Activated CD8-positive, alpha-beta memory T cell treated with anti-CD3 and anti-CD28 coated beads for 24 hours (primary cell): ENCODE measurements at regions not wholly inside any gene's neighbourhood (a gene's known extent, or its start where the extent isn't known, plus 50 kb on each side); places are given as distances from the start of the nearest gene placed in this dataset.

Experiments used
- DNase-seq: peaks from one replicate; pipeline ENCODE4 v3.0.0-alpha.2; 2020

DNA sequence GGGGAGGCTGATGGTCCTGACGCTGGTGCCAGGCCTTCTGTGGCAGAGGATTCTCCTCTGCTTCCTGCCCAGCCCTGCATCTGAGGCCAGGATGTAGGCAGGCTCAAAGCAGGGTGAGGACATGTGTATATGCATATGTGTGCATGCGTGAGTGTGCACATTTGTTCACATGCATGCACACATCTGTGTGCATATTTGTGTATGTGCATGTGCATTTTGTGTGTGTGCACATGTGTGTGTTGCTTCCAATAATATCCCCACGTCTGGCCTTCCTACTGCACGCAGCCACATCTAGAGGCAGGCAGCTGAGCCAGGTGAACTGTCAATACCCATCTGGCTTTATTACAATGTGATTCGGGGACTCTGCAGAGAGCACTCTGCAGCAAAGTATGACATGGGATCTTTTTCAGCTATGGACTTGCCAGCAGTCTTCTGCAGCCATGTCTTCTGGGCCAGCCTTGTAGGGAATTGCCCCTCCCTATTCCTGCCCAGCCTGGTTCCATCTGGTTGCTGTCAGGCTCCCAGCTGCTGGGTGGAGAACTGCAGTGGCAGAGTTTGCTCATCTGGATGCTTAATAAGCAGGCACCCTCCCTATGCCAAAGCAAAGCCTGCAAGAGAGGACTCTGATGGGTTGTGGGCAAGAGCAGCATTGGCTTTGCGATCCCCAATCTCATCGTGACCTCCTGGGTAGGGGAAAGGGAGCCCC is 140.7 kb downstream of the PFKFB3 start:
- no peak for DNase-seq

DNA sequence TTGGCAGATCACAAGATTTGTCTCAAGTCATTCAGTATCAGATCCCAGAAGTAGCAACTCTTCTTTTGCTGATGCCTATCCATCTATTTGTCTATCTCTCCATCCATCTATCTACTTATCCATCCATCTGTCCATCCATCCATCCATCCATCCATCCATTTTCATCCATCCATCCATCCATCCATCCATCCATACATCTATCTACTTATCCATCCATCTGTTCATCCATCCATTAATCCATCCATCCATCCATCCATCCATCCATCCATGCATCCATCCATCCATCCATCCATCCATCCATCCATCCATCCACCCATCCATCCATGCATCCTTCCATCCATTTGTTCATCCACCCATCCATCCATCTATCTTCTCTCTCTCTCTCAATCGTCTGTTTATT is 142.7 kb downstream of the PFKFB3 start:
- DNase-seq: no peak

DNA sequence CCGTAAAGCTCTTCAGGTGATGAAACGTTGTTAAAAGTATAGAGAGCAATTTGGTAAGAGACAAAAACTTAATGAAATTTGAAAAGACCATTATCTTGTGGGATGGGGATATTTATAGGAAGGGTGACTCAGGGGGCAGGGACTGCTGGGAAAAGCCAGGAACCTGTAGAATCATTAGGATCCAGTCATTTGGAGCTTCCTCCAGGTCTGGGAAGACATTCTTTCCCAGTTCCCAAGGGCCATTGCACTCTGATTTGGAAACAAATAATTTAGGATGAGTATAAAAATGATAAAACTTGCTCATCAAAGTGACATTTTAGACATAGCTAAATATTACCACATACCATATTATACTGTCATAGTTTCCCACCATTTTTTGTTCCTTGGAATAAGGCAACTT is 143.9 kb downstream of the PFKFB3 start:
- no peak for DNase-seq

DNA sequence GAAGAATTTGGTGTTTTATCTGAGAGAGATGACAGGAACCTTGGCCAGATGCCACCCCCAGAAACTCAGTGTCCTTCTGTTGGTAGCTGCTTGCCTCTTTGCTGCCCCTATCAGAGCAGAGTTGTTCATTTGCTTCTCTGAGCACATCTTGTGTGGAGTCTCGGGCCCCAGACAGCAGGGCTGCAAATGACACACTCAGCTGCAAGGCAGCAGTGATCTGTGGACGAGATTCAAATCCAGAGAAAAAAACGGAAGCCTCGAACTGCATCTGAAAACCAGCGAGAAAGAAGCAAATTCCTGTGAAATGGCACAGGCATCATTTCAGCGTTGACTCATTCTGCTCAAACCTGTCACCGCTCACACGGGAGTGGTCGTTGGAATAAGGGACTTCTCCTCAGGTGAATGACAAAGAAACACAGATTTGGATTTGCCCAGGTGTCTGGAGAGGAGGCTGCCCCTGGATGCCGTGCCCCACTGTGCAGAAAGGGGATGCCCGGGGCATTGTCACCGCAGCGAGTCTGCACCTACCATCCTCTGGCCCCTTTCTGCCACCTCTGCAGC is 144.7 kb downstream of the PFKFB3 start:
- DNase-seq: peak; percentile 82

DNA sequence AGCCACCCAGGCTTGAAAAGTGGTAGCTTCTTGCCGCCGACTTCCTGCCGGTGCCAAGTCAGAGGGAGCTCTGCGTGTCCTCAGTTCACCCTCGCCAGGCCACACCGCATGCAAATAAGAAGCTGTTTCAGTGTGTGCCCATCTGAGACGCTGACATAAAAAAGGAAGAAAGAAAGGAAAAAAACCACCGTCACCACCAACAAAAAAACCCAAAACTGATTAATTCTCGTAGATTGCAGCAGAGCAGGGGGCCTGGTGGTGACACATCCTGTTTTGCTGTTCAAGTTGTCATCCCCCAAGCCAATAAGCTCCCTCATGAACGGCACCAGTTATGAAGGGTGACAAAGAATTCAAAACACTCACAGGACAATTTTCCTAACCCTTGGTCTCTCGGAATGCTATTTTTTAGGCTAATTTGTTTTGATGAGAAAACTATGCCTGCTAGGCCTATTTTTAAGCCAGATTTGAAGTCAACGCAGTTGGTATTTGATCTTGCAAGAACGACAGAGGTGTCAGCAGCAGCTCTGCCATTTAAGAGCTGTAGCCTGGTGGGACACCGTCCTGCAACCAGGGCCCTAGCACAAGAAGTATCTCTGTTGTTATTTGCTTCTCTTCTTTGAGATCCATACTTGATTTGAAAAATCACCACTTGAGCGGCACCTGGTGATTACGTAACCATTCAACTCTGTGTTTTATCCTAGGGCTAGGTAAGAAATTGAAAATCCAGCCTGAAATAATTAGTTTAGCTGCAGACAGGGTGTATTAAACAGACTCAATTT is 145.6 kb downstream of the PFKFB3 start:
- peak; percentile 85 for DNase-seq

DNA sequence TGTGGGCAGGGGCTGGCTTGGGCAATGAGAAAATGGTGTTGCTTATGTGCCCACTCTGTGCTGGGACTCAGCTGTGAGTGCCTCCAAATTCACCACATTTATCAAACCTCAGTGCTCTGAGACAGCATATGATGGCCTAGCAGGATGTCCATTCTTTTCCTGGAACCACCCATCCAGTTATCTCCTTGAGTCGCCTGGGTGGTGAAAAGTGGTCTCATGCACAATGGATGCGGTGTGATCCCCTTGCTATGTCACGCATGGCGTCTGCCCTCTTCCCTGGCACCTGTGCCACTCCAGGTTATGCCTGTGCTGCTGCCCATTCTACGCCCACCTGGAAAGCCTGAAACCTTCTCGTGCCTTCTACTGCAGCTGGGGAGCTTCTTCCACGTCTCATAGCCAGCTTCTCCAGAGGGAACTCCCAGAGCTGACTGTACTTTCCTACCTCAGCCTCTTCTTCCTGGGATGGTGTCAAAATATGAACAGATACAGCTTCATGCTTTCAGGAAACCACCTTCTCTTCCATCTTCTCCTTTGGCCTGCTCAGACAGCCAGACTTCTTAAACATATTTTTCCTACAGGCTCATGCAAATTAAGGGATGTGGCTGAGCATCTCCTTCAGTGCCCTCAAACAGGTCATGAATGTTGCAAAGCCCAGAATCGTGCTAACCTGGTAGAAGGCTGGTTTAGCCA is 147.3 kb downstream of the PFKFB3 start:
- DNase-seq: no peak

DNA sequence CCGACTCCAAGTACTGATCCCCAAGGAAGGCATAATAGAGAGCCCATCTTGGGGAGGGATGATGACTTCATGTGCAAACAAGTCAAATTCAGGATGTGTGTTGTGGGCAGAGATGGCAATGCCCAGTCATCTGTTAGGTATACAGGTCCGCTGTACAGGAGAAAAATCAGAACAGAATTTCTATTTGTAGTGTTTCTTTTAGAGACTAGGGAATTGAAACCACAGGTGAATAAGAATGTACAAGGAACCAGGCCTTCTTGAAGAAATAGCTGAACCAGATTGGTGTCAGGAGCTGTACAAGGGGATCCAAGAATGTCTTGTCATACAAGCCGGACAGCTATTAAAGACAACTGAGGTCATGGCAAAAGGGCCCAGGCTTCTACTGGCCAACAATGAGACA is 147.9 kb downstream of the PFKFB3 start:
- no peak for DNase-seq

DNA sequence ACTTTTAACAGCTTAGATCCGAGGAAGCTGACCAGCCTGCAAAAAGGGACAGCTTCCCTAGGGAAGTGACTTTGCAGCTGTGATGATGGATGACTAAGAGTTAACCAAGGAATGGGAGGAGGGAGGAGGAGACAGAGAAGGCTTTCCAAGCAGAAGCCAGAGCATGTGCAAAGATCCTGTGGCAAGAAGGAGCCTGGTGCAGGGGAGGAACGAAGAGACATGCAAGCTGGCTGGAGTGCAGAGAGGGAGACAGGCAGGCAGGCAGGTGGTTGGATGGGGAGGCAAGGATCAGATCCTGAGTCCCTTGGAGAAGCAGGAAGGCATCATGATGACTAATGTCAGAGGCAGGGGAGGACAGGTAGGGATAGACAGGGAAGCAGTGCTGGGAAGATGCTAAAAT is 148.8 kb downstream of the PFKFB3 start:
- no peak for DNase-seq

DNA sequence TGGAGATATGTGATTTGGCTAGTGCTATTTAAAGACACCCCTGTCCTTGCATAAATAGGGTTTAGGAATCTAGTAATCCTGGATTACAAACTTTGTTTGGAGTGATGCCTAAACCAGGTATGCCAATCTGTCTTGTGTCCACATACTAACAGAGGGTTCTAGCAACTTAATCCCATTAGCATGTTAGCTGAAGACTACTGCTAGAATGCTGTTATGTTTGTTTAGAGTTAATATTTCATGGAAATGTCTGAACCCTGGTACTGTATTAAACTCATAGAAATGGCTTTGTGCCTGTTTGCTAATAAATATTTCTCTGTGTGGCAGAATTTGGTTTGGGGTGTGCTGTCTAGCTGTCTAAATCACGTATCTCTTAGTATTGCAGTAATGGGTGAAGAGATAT is 150.8 kb downstream of the PFKFB3 start:
- no peak for DNase-seq

DNA sequence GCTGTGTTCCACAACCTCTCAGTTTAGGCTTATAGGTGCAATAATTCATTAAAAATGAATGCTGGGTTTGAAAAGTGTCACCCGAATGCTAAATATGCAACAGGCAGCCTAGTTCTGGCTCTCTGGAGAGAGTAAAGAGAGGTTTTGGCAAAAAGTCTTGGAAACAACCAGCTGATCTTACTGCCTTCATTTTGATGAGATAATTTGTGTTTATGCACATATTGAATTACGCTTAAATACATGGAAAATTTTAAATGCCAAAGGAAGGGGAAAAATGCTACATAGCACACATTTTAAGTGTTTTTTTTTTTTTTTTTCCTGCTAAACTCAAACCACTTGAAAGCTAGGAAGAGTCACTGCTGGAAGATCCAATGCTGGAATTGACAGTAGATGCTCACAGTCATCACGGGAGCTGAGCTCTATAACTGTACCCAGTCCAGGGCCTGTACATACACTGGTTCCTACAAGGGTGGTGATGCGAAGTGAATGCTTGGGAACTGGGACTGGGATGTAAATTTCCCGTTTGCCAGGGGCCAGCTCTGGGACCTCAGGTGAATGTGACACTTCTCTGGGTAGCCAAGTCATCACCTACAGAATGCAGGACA is 151.5 kb downstream of the PFKFB3 start:
- no peak for DNase-seq

DNA sequence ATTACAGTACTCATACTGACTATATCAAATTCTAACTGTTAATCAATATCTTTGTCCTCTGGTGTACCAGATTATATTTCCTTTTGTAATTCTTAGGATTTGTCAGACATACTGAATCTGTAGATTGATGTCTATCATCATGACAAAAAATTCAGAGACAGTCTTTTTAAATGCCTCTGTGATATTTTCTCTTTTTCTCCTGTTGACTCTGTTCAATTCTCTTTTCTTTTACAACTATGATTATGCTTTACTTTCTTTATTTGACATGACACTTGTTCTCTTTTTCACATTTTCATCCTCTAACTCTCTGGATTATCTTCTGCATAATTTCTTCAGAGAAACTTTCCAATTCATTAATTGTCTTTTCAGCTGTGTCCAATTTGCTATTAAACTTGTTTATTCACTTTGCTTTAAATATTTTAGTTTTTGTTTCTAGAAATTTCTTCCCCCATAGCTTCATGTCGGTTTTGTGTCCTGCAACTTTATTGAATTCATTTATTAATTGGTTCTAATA is 153.6 kb downstream of the PFKFB3 start:
- DNase-seq: no peak

DNA sequence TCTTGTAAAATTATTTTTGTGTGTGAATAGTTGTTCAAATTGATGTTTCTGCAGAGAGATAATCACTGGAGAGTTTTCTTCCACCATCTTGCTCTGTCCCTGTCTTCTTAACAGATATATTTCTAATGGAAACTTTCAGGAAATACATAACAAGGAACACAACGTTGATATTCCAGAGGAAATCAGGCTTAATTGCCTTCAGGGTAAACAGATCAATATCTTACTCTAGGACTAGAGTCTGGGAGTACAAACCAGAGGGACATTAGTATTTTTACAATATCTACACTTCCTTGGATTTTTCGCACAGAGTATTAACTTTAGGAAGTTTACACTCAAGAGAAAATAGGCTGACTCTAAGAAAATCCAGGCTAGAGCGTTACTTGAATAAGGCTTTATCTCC is 159.1 kb downstream of the PFKFB3 start:
- no peak for DNase-seq

DNA sequence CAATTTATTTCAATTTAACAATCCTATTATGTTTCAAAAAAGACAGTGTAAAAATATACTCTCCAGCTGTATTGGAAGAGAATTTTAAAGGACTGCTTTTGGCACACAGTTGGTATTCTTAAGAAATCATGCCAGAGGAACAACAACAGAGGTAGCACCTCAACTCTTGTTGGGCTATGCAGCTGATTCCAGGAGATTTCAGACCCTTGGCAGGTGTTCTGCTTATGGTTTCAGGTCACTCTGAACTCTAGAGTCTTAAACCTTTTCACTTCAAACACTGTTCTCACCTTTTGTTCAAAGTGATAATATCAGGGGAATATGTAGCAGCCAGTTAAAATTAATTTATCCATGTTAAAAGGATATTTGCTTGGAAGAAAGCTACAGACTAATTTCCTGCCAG is 160.1 kb downstream of the PFKFB3 start:
- DNase-seq: no peak

DNA sequence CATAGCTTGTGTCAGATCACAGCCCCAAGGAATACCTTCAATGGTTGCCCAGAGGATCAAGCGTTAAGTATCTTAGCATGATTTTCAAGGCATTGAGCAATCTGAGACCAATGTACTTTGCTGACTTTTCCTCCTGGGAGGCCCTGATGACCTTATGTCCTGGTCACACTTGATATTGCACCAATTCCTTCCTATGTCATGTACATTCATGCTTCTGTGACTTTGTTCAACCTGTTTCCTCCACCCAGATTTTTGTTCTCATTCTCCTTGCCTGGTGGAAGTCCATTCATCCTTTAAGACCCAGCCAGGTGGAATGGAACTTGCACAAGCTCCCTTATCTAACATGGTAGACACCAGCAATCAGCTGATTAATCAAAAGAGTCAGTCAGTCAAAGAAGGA is 160.8 kb downstream of the PFKFB3 start:
- DNase-seq: no peak

DNA sequence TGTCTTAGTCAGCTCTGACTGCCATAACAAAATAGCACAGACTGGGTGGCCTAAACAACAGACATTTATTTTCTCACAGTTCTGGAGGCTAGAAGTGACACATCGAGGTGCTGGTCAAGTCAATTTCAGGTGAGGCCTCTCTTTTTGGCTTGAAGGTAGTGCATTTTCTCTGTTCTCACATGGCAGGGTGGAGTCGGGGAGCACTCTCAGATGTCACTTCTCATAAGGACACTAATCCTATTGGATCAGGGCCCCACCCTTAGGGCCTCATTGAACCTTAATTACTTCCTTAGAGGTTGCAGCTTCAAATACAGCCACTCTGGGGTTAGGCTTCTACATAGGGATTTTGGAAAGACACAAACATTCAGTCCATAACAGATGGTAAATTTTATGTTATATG is 161.6 kb downstream of the PFKFB3 start:
- no peak for DNase-seq

DNA sequence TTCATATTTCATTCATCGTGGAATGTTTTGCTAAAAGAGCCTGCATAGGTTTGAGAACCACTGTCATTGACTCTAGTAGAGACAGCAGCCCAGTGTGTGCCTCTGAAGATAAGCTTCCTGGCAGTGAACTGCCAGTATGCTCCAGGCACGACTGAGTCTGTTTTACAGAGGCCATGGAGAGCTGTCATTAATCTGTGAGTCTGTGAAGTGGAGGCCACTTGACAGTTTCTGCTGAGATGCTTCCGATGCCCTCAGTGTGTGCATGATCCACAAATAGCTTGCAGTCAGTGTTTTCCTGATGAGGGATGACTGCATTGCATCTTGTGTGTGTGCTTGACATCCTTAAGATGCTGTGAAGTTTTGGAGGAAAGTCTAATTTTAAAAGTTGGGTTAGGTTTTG is 162.2 kb downstream of the PFKFB3 start:
- no peak for DNase-seq

DNA sequence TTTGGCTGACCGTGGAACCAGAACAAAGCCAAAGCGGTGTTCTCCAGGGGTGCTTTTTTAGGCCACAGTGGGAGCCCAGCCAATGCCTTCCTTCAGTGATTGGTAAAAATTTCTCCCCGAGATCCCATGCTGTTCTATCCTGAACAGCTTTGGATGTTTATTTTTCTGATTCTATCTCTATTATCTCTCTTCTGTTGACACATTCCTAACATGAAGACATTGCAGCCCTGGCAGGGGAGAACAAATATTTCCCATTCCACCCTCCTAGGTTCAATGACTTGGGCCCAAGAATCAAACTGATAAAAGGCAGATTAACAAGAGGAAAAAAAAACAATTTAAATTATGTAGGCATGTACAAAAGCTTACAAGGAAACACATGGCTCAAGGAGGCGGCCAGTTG is 162.7 kb downstream of the PFKFB3 start:
- no peak for DNase-seq
